ENCODE measurements at regions not wholly inside any gene's neighbourhood (a gene's known extent, or its start where the extent isn't known, plus 50 kb on each side); places are given as distances from the start of the nearest gene placed in this dataset.
"Not testable (repeated sequence)": the region's sequence is repeated elsewhere in the genome, so short reads cannot be mapped to it uniquely, and the experiment has no call there.

DNA sequence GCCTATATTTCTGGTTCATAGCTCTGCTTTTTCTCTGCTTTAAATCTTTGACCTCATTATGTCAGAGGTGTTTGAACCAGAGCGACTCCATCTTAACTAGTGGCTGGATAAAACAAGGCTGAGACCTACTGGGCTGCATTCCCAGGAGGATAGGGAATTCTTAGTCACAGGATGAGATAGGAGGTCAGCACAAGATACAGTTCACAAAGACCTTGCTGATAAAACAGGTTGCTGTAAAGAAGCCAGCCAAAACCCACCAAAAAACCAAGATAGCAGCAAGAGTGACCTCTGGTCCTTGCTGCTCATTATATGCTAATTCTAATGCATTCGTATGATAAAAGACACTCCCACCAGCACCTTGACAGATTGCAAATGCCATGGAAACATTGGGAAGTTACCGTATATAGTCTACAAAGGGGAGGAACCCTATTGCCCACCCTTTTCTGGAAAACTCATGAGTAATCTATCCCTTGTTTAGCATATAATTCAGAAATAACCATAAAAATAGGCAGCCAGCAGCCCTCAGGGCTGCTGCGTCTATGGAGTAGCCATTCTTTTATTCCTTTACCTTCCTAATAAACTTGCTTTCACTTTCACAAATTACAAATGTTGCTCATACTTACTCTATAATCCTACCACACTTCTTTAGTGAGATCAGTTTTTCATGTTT, 193.9 kb downstream of the NAF1 start:
- H3K4me3 Mint-ChIP-seq, result no peak overlapping the region
- no peak for DNase-seq
- no peaks in the 10 kb centered on the region for H3K9me3 Mint-ChIP-seq
- H3K36me3 Mint-ChIP-seq, result no peaks in the 10 kb centered on the region
- no peak overlapping the region for H3K27ac Mint-ChIP-seq
- no peaks in the 10 kb centered on the region for H3K27me3 Mint-ChIP-seq
- H3K4me1 Mint-ChIP-seq, result no peaks in the 10 kb centered on the region
- CTCF ChIA-PET, result no interaction called here

DNA sequence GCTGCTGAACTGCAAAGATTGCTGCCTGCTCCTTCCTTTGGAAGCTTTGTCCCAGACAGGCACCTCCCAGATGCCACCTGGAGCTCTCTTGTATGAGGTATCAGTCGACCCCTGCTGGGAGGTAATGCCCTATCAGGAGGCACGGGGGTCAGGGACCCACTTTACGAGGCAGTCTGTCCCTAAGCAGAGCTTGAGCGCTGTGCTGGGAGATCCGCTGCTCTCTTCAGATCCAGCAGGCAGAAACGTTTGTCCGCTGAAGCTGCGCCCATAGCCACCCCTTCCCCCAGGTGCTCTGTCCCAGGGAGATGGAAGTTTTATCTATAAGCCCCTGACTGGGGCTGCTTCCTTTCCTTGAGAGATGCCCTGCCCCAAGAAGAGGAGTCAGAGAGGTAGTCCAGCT, 197.5 kb downstream of the NAF1 start:
- no peak overlapping the region for H3K4me3 Mint-ChIP-seq
- CTCF ChIA-PET, result no interaction called here
- peaks cover 2% of the 10 kb centered on the region for H3K9me3 Mint-ChIP-seq
- DNase-seq, result no peak
- no peak overlapping the region for H3K27ac Mint-ChIP-seq
- no peaks in the 10 kb centered on the region for H3K4me1 Mint-ChIP-seq
- H3K36me3 Mint-ChIP-seq, result no peaks in the 10 kb centered on the region
- no peaks in the 10 kb centered on the region for H3K27me3 Mint-ChIP-seq

DNA sequence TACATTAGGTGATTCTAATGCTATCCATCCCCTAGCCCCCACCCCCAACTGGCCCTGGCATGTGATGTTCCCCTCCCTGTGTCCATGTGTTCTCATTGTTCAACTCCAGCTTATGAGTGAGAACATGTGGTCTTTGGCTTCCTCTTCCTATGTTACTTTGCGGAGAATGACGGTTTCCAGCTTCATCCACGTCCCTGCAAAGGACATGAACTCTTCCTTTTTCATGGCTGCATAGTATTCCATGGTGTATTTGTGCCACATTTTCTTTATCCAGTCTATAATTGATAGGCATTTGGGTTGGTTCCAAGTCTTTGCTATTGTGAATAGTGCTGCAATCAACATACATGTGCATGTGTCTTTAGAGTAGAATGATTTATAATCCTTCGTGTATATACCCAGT, 200.7 kb downstream of the NAF1 start:
- H3K27ac Mint-ChIP-seq, H3K27me3 Mint-ChIP-seq, CTCF ChIA-PET, H3K4me3 Mint-ChIP-seq, H3K36me3 Mint-ChIP-seq, DNase-seq, H3K9me3 Mint-ChIP-seq, H3K4me1 Mint-ChIP-seq: not testable (repeated sequence)

DNA sequence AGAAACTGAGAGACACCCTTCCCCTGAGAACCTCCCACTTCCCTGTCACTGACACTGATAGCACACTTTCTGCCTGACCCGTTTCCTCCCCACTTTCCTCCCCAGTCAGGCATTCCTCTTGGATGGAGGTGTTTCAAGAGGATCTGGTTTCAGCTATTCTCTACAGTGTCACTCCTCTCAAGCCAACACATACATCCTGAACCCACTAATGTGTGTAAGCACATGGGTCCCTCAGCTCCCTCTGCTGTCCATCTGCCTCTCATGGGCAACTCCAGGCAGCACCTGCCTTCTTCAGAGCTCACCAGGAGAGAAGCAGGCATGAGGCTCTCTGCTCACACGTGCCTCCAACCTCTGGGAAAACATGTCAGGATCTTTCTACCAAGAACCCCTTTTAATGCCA, 207.6 kb downstream of the NAF1 start:
- Mint-ChIP-seq H3K4me1 (no peaks in the 10 kb centered on the region), H3K36me3 (no peaks in the 10 kb centered on the region), H3K27me3 (peaks cover 4% of the 10 kb centered on the region), H3K9me3 (no peaks in the 10 kb centered on the region), H3K27ac (no peak overlapping the region), H3K4me3 (no peak overlapping the region)
- DNase-seq, result no peak
- CTCF ChIA-PET, result no interaction called here

DNA sequence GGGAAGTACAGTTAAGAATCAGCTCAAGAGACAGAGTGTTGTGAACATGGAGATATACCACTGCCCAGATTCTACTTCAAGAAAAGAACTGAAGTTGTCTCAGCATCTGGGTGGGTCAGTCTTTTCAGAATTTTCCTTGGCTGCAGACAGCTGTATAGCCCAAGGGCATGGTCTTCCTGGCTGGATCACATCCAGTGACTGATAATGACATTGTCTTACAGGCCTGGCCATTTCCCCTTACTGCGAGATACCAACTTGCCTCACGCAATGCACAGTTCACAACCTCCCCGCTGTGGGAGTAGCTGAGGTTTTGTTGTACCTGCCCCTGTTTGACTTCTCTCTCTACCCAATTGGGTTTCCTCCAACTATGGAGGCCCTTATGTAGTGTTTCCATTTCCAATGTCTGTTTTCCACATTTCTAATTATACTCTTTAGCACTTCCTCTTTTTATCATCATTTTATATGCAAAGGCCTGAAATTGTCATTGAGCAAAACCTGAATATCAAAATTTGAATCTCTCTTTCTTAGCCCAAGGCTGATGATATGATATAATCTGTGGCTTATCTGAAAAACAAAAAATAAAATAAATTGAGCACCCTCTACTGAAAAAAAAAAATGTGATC, 209.1 kb downstream of the NAF1 start:
- CTCF ChIA-PET, result no interaction called here
- no peak for DNase-seq
- no peak overlapping the region for H3K27ac Mint-ChIP-seq
- H3K4me1 Mint-ChIP-seq, result no peaks in the 10 kb centered on the region
- H3K4me3 Mint-ChIP-seq, result no peak overlapping the region
- H3K27me3 Mint-ChIP-seq, result peaks cover 4% of the 10 kb centered on the region
- H3K36me3 Mint-ChIP-seq, result no peaks in the 10 kb centered on the region
- H3K9me3 Mint-ChIP-seq, result no peaks in the 10 kb centered on the region

DNA sequence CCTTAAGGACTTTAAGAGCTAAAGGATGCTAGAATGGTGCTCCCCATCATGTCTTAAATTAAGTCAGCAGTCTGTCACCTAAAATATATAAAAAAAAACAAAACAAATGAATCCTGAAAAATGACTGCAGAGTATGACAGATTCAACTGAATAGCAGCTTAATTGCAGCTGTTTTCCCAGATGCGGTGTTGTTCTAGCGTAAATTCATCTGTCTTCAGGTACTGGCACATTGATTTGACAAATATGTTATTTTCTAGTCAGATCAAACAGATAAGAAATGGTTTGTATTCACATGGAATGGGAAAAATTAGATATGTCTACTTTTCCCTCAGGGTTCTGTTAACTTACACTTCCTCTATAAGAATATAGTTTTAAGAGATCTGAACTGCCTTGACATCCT, 211.7 kb downstream of the NAF1 start:
- Mint-ChIP-seq H3K4me3 (no peak overlapping the region), H3K4me1 (no peaks in the 10 kb centered on the region), H3K27me3 (peaks cover 4% of the 10 kb centered on the region), H3K36me3 (no peaks in the 10 kb centered on the region), H3K9me3 (no peaks in the 10 kb centered on the region), H3K27ac (no peak overlapping the region)
- no peak for DNase-seq
- CTCF ChIA-PET, result interaction anchor here (1.2 kb wide), 1 partner anchor 26 kb away, joined by 3 read pairs; no protein-coding TSS in a partner anchor

DNA sequence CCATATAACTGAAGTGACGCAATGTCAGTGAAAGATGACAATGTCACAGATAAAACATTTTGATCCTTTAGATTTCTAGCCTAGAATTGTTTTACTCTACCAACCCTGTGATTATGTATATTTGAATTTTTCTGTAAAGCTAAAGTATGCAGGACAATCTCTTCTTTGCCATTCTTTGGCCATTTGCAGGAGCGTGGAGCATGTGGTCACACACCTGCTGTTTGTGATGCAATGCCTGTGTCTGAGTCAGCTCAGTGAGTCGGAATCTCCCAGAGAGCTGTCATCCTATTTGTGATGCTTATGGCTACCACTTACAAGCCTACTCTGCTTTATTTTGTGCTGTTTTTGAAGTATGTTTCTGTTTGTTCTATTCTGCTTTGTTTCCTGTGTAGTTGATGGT, 214.5 kb downstream of the NAF1 start:
- CTCF ChIA-PET, result no interaction called here
- Mint-ChIP-seq H3K27ac (no peak overlapping the region), H3K9me3 (no peaks in the 10 kb centered on the region), H3K27me3 (no peaks in the 10 kb centered on the region), H3K4me1 (no peaks in the 10 kb centered on the region), H3K36me3 (no peaks in the 10 kb centered on the region), H3K4me3 (no peak overlapping the region)
- DNase-seq, result no peak

DNA sequence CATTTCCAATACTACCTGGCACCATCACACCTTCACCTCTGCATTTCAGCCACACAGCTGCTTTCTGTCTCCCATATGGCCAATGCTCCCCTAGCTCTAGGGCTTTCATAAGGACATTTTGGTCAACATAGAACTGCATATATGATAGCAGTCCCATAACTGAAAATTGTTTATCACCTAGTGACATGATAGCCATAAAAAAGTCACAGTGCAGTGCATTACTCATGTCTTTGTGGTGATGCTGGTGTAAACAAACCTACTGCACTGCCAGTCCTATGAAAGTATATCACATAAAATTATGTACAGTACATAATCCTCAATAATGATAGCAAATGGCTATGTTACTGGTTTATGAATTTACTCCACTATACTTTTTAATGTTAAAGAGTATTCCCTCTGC, 221.0 kb downstream of the NAF1 start:
- H3K4me1 Mint-ChIP-seq, result no peaks in the 10 kb centered on the region
- no peak overlapping the region for H3K27ac Mint-ChIP-seq
- no peaks in the 10 kb centered on the region for H3K27me3 Mint-ChIP-seq
- CTCF ChIA-PET, result no interaction called here
- no peaks in the 10 kb centered on the region for H3K36me3 Mint-ChIP-seq
- no peaks in the 10 kb centered on the region for H3K9me3 Mint-ChIP-seq
- no peak for DNase-seq
- H3K4me3 Mint-ChIP-seq, result no peak overlapping the region

DNA sequence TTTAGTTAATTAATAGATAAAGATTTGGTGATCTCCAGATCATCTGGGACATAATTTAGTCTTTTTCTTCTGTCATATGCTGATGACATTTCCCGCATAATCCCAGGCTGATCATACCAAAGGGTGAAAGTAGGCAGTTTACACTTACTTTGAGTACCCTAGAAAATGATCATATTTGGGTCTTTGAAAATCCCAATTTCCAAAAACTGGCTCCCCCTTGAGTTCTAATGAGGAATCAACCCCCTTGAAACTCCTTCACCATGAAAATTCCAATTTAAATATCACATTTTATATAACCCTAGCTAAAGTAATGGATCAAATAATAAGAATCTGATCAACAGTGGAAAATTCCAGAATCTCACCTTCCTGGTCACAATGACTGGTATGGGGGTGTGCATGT, 223.4 kb downstream of the NAF1 start:
- DNase-seq, result no peak
- CTCF ChIA-PET, result interaction anchor here (0.7 kb wide), 1 partner anchor 283 kb away, joined by 3 read pairs; no protein-coding TSS in a partner anchor
- Mint-ChIP-seq H3K36me3 (no peaks in the 10 kb centered on the region), H3K4me3 (no peak overlapping the region), H3K9me3 (no peaks in the 10 kb centered on the region), H3K4me1 (no peaks in the 10 kb centered on the region), H3K27me3 (no peaks in the 10 kb centered on the region), H3K27ac (no peak overlapping the region)

DNA sequence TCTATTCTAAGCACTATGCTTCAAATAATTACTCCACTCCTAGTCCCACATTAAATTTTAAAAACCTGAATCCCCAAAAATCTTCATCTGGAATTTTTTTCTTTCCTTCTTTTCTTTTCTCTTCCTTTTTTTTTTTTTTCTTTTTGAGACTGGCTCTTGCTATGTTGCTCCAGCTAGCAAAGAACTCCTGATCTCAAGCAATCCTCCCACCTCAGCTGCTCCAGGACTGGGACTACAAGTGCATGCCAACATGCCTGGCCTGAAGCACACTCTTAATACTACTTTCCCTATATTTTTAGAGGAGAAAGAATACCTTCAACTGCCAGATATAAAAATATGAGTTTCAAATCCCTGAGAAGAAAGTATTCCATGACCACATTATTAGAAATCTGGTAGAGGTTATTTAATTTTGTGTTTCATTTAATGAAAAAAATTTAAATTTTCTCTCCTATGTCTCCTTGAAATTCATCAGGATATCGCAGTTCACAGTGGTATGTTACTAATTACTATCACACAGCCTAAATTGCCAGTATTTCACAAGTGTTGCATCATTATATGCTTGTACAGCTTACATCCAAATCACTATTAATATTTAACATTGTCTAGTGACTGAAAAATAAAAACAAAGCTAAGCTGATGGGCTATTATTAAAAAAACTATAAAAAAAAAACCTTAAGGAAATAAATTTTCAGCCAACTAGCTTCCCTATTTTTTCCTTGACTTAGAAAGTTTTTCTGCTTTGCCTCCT, 227.8 kb downstream of the NAF1 start:
- no peak for DNase-seq
- H3K4me1 Mint-ChIP-seq, result no peaks in the 10 kb centered on the region
- H3K4me3 Mint-ChIP-seq, result no peak overlapping the region
- no peaks in the 10 kb centered on the region for H3K36me3 Mint-ChIP-seq
- no peaks in the 10 kb centered on the region for H3K27me3 Mint-ChIP-seq
- CTCF ChIA-PET, result no interaction called here
- no peaks in the 10 kb centered on the region for H3K9me3 Mint-ChIP-seq
- H3K27ac Mint-ChIP-seq, result no peak overlapping the region

DNA sequence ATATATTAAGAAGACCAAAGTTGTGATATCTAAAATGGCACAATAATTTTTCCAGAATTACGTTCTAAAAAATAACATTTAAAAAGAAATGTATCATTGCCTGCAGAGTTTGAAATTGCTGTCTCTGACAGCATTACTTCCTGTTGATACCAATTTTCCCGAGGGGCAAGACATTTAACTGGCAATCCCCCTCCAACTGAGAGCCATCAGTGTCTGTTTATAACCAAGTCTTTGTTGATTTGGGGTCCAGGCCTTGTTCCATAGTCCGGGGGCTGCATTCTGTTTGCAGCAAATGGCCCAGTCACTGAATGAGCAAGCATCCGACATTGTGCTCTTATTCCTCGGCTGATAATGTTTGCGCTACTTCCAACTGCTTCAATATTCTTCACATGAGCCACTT, 231.5 kb downstream of the NAF1 start:
- Mint-ChIP-seq H3K27ac (no peak overlapping the region), H3K36me3 (no peaks in the 10 kb centered on the region), H3K9me3 (no peaks in the 10 kb centered on the region), H3K4me3 (no peak overlapping the region), H3K4me1 (no peaks in the 10 kb centered on the region), H3K27me3 (no peaks in the 10 kb centered on the region)
- CTCF ChIA-PET, result no interaction called here
- no peak for DNase-seq

DNA sequence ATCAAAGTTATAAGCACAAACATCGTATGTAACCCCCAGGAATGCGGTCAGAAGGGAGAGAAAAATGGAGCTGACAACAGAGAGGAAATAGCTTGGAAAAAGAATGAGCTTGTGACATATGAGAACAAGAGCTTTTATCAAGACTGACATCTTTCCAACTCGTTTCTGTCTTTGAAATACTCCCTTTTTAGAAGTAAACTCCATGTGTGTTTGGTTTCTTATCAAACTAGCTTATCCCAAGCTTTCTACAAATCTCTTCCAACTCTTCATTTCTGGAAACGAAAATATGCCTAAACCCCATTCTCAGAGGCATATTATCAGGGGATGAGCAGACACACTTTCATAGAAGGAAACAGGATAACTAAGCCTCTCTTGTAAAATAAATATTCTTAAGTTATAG, 235.4 kb downstream of the NAF1 start:
- Mint-ChIP-seq H3K9me3 (no peaks in the 10 kb centered on the region), H3K27me3 (no peaks in the 10 kb centered on the region), H3K4me3 (no peak overlapping the region), H3K4me1 (no peaks in the 10 kb centered on the region), H3K36me3 (no peaks in the 10 kb centered on the region), H3K27ac (no peak overlapping the region)
- CTCF ChIA-PET, result no interaction called here
- no peak for DNase-seq

DNA sequence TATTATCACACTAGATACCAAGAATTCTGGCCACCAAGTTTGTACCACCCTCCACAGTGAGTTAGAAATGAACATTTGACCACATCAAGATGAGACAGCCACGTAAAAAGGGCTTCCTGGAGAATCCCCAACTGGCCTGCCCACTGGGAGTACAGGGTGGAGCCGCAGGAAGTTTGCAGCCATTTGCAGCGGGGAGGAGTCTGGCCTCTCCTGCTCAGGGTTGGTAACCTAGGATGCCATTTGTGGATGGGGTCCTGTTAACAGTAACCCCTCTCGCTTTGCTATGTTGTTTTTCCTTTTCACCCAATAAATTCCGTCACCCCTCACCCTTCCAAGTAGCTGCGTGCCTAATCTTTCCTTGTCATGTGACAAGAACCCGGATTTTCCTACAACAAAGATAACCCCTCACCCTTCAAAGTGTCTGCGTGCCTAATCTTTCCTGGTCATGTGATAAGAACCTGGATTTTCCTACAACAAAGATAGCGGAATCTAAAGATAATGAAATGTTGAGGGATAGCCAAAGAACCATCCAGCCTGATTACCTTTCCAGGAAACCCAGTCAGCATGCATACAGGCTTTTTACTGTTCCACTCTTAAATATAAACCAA, 245.4 kb downstream of the NAF1 start:
- no peak for DNase-seq
- no peaks in the 10 kb centered on the region for H3K27me3 Mint-ChIP-seq
- no peaks in the 10 kb centered on the region for H3K4me1 Mint-ChIP-seq
- CTCF ChIA-PET, result no interaction called here
- no peaks in the 10 kb centered on the region for H3K36me3 Mint-ChIP-seq
- no peak overlapping the region for H3K4me3 Mint-ChIP-seq
- H3K27ac Mint-ChIP-seq, result no peak overlapping the region
- H3K9me3 Mint-ChIP-seq, result no peaks in the 10 kb centered on the region

DNA sequence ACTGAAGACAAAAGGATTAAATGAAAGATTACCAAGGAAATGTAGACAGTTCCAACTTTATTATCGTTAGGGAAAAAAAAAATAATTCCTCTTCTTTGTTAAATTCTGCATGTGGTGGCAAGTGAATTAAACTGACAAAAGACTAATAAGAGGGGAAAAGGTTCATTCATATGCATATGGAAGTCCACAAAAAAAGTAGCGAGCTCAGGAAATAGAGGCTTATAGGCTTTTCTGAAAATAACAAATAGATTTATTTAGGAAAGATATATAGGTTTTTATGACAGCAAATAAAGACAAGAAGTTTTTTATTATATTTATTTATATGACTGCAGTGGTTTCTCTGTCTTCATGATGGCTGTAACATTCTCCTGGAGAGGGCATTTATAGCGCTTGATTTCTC, 246.0 kb downstream of the NAF1 start:
- no peaks in the 10 kb centered on the region for H3K4me1 Mint-ChIP-seq
- H3K36me3 Mint-ChIP-seq, result no peaks in the 10 kb centered on the region
- H3K27ac Mint-ChIP-seq, result no peak overlapping the region
- no peaks in the 10 kb centered on the region for H3K9me3 Mint-ChIP-seq
- DNase-seq, result no peak
- H3K27me3 Mint-ChIP-seq, result no peaks in the 10 kb centered on the region
- CTCF ChIA-PET, result no interaction called here
- H3K4me3 Mint-ChIP-seq, result no peak overlapping the region

DNA sequence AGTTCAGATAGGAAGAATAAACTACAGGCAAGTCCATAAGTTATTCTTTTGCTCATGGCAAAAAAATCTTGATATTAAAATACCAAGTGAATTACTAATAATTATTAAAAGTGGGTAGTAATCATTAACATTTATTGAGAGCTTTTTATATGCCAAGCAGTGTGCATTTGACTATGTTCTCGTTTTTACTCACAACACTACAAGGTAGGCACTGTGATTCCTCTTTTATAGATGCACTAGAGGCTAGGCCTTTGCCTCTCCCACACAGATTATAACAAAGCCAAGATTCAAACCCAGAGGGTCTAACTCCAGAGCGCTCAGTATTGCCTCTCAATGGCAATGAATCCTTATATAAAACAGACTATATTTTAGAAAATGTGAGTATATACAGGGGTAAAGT, 254.2 kb downstream of the NAF1 start:
- Mint-ChIP-seq H3K27ac (no peak overlapping the region), H3K4me1 (no peaks in the 10 kb centered on the region), H3K36me3 (no peaks in the 10 kb centered on the region), H3K9me3 (no peaks in the 10 kb centered on the region), H3K4me3 (no peak overlapping the region), H3K27me3 (no peaks in the 10 kb centered on the region)
- no peak for DNase-seq
- CTCF ChIA-PET, result no interaction called here

All from activated naive CD4-positive, alpha-beta T cell treated with anti-CD3 and anti-CD28 coated beads, Interleukin-2, amount 10 ng/mL, durations not matched to agents 7 days and 5 days (primary cell).